HEK293 (cell line): ENCODE measurements at regions not wholly inside any gene's neighbourhood (a gene's known extent, or its start where the extent isn't known, plus 50 kb on each side); places are given as distances from the start of the nearest gene placed in this dataset.

Experiments used
- CTCF ChIA-PET: fragments of 350-600 bp; formaldehyde crosslinking; extraction: SDS; loops from one replicate; lab custom pipeline; 2021; ENCODE audit warnings: antibody characterized with exemption; lab: Yijun Ruan, JAX
- POLR2A ChIA-PET: fragments of 300-600 bp; formaldehyde crosslinking; extraction: SDS; loops from one replicate; lab custom pipeline; 2020; ENCODE audit warnings: antibody characterized with exemption, inconsistent platforms; lab: Yijun Ruan, JAX
- H3K27ac ChIP-seq: fragments of 200-500 bp; sonication (Bioruptor generic); 2 replicates; pipeline ENCODE4 v1.5.1; 2014; ENCODE audit warnings: low read depth, low read length, control low read depth, inconsistent platforms; ENCODE audit errors: extremely low read depth
- H3K36me3 ChIP-seq, 2 experiments: fragments of 200-500 bp in 1 of 2; sonication (Bioruptor generic) in 1 of 2; 1 replicate in 1 of 2; 2 replicates in 1 of 2; pipeline ENCODE4 v1.5.1; 2014 to 2017; ENCODE audit warnings: inconsistent platforms in 2 of 2, low read length in 2 of 2; ENCODE audit not compliant: control insufficient read depth in 2 of 2, insufficient read depth in 1 of 2
- H3K4me1 ChIP-seq: fragments of 200-500 bp; sonication (Bioruptor generic); 2 replicates; pipeline ENCODE4 v1.5.1; 2014; ENCODE audit warnings: mild to moderate bottlenecking, low read length, inconsistent platforms; ENCODE audit not compliant: control insufficient read depth, insufficient read depth
- H3K4me3 ChIP-seq: 2 replicates; pipeline ENCODE4 v1.5.1; 2011; ENCODE audit warnings: low read depth, mild to moderate bottlenecking, control low read depth, low read length, moderate library complexity
- H3K9me3 ChIP-seq: fragments of 200-500 bp; sonication (Bioruptor generic); 2 replicates; pipeline ENCODE4 v1.5.1; 2014; ENCODE audit warnings: low read depth, low read length, inconsistent platforms; ENCODE audit not compliant: control insufficient read depth, insufficient read depth
- FEZF1 ChIP-seq: fragments of 450-650 bp; formaldehyde crosslinking; IDR thresholded peaks from 2 replicates; pipeline ENCODE4 v1.5.1; 2016; ENCODE audit warnings: missing biosample characterization, missing genetic modification characterization
- GLIS1 ChIP-seq: fragments of 450-650 bp; formaldehyde crosslinking; IDR thresholded peaks from 2 replicates; pipeline ENCODE4 v1.5.1; 2016; ENCODE audit warnings: missing biosample characterization, missing genetic modification characterization
- PRDM1 ChIP-seq: fragments of 450-650 bp; formaldehyde crosslinking; IDR thresholded peaks from 2 replicates; pipeline ENCODE4; 2016; ENCODE audit warnings: missing biosample characterization, missing genetic modification characterization
- PRDM4 ChIP-seq: fragments of 450-650 bp; formaldehyde crosslinking; IDR thresholded peaks from 2 replicates; pipeline ENCODE4 v1.5.1; 2017; ENCODE audit warnings: missing biosample characterization, missing genetic modification characterization
- SCRT1 ChIP-seq: fragments of 450-650 bp; formaldehyde crosslinking; IDR thresholded peaks from 2 replicates; pipeline ENCODE4 v1.5.1; 2016; ENCODE audit warnings: missing biosample characterization, missing genetic modification characterization, borderline replicate concordance
- TCF7L2 ChIP-seq: IDR thresholded peaks from 2 replicates; pipeline ENCODE4 v1.6.1; 2011; ENCODE audit warnings: low read depth, mild to moderate bottlenecking, inconsistent platforms, low read length, moderate library complexity, borderline replicate concordance
- ZBTB20 ChIP-seq: fragments of 450-650 bp; formaldehyde crosslinking; IDR thresholded peaks from 2 replicates; pipeline ENCODE4 v1.5.1; 2016; ENCODE audit warnings: missing biosample characterization, missing genetic modification characterization
- ZBTB49 ChIP-seq: fragments of 450-650 bp; formaldehyde crosslinking; IDR thresholded peaks from 2 replicates; pipeline ENCODE4 v1.5.1; 2016; ENCODE audit warnings: missing biosample characterization, missing genetic modification characterization, low read depth
- ZNF19 ChIP-seq: fragments of 450-650 bp; formaldehyde crosslinking; IDR thresholded peaks from 2 replicates; pipeline ENCODE4; 2016; ENCODE audit warnings: missing biosample characterization, missing genetic modification characterization, low read depth
- ZNF211 ChIP-seq: fragments of 450-650 bp; formaldehyde crosslinking; IDR thresholded peaks from 2 replicates; pipeline ENCODE4 v1.5.1; 2016; ENCODE audit warnings: low read depth, missing biosample characterization, missing genetic modification characterization
- ZNF23 ChIP-seq: fragments of 450-650 bp; formaldehyde crosslinking; IDR thresholded peaks from 2 replicates; pipeline ENCODE4 v1.5.1; 2016; ENCODE audit warnings: missing biosample characterization, missing genetic modification characterization, borderline replicate concordance
- ZNF239 ChIP-seq: fragments of 450-650 bp; formaldehyde crosslinking; IDR thresholded peaks from 2 replicates; pipeline ENCODE4 v1.5.1; 2016; ENCODE audit warnings: missing biosample characterization, missing genetic modification characterization
- ZNF248 ChIP-seq: fragments of 450-650 bp; formaldehyde crosslinking; IDR thresholded peaks from 2 replicates; pipeline ENCODE4 v1.5.1; 2017; ENCODE audit warnings: missing biosample characterization, missing genetic modification characterization
- ZNF274 ChIP-seq, 2 experiments: fragments of 200-500 bp in 1 of 2; fragments of 450-650 bp in 1 of 2; sonication (Bioruptor generic) in 1 of 2; formaldehyde crosslinking in 1 of 2; IDR thresholded peaks; 2 replicates each; pipeline versions ENCODE4 v1.5.1 to v1.6.1; 2014 to 2016; ENCODE audit warnings: borderline replicate concordance in 1 of 2, inconsistent platforms in 1 of 2, low read length in 1 of 2, missing biosample characterization in 1 of 2, missing genetic modification characterization in 1 of 2
- ZNF280C ChIP-seq: fragments of 450-650 bp; formaldehyde crosslinking; IDR thresholded peaks from 2 replicates; pipeline ENCODE4 v1.5.1; 2016; ENCODE audit warnings: missing biosample characterization, missing genetic modification characterization
- ZNF350 ChIP-seq: fragments of 450-650 bp; formaldehyde crosslinking; IDR thresholded peaks from 2 replicates; pipeline ENCODE4 v1.5.0; 2017; ENCODE audit warnings: missing biosample characterization, mild to moderate bottlenecking, missing genetic modification characterization
- ZNF366 ChIP-seq: fragments of 450-650 bp; formaldehyde crosslinking; conservative IDR thresholded peaks from 2 replicates; pipeline ENCODE4 v1.5.1; 2016; ENCODE audit warnings: missing biosample characterization, missing genetic modification characterization
- ZNF449 ChIP-seq: fragments of 450-650 bp; formaldehyde crosslinking; IDR thresholded peaks from 2 replicates; pipeline ENCODE4 v1.5.1; 2017; ENCODE audit warnings: missing biosample characterization, mild to moderate bottlenecking, missing genetic modification characterization, moderate library complexity
- ZNF549 ChIP-seq: fragments of 450-650 bp; IDR thresholded peaks from 2 replicates; pipeline ENCODE4 v1.5.1; 2018; ENCODE audit warnings: missing biosample characterization, missing genetic modification characterization, mild to moderate bottlenecking, inconsistent platforms, moderate library complexity
- ZNF610 ChIP-seq: fragments of 450-650 bp; formaldehyde crosslinking; IDR thresholded peaks from 2 replicates; pipeline ENCODE4 v1.5.1; 2016; ENCODE audit warnings: missing biosample characterization, missing genetic modification characterization, borderline replicate concordance
- ZNF623 ChIP-seq: fragments of 450-650 bp; formaldehyde crosslinking; IDR thresholded peaks from 2 replicates; pipeline ENCODE4 v1.5.1; 2016; ENCODE audit warnings: missing biosample characterization, missing genetic modification characterization
- ZNF677 ChIP-seq: fragments of 450-650 bp; IDR thresholded peaks from 2 replicates; pipeline ENCODE4 v1.5.0; 2018; ENCODE audit warnings: missing biosample characterization, mild to moderate bottlenecking, missing genetic modification characterization, moderate library complexity
- ZNF76 ChIP-seq: fragments of 450-650 bp; formaldehyde crosslinking; IDR thresholded peaks from 2 replicates; pipeline ENCODE4; 2016; ENCODE audit warnings: low read depth, missing biosample characterization, missing genetic modification characterization, borderline replicate concordance
- ZNF830 ChIP-seq: fragments of 450-650 bp; IDR thresholded peaks from 2 replicates; pipeline ENCODE4 v1.5.0; 2018; ENCODE audit warnings: missing biosample characterization, missing genetic modification characterization, low read depth, mild to moderate bottlenecking, moderate library complexity

- TF ChIP-seq ZNF549 (no peak), ZNF23 (tag by site-specific recombination) (no peak), ZNF248 (tag by site-specific recombination) (no peak), ZNF623 (no peak), FEZF1 (no peak), PRDM1 (no peak), ZNF830 (tag by site-specific recombination) (no peak), ZNF677 (tag by site-specific recombination) (no peak), ZNF350 (tag by site-specific recombination) (no peak), ZNF19 (tag by site-specific recombination) (no peak), ZNF211 (no peak), ZBTB49 (tag by site-specific recombination) (no peak), ZNF274 (IDR thresholded peaks at IDR 0.05; ENCODE audit: low read length) (no peak), ZNF274 (tag by site-specific recombination; IDR thresholded peaks at IDR 0.05; ENCODE audit: borderline replicate concordance) (no peak), ZNF280C (no peak), ZNF366 (tag by site-specific recombination) (no peak), ZNF449 (tag by site-specific recombination) (no peak)
- TF ChIP-seq, all 188 proteins: peak for 0
- POLR2A ChIA-PET, result no interaction called here
- Histone ChIP-seq H3K27ac (no peak overlapping the region), H3K4me1 (no peaks in the 10 kb centered on the region), H3K4me3 (no peak overlapping the region), H3K36me3 (no peaks in the 10 kb centered on the region), H3K9me3 (no peaks in the 10 kb centered on the region)
- CTCF ChIA-PET, result no interaction called here
Observed at GRCh38 chr10:30793093-30793492, 163.5 kb upstream of the LYZL2 start.

- no peak for TF ChIP-seq TCF7L2
- TF ChIP-seq ZNF19 (tag by site-specific recombination), result no peak
- TF ChIP-seq GLIS1 (tag by site-specific recombination), result no peak
- no peak for TF ChIP-seq ZNF76 (tag by site-specific recombination)
- TF ChIP-seq PRDM4 (tag by site-specific recombination), result no peak
- no peak for TF ChIP-seq SCRT1
- no peak for TF ChIP-seq ZBTB20 (tag by site-specific recombination)
- TF ChIP-seq ZNF239 (tag by site-specific recombination), result no peak
- TF ChIP-seq ZNF610 (tag by site-specific recombination), result no peak
- TF ChIP-seq, all 188 proteins: peak for 0
- CTCF ChIA-PET, result interaction anchor here (0.7 kb wide), 1 partner anchor 329 kb away, joined by 3 read pairs; no protein-coding TSS in a partner anchor
- POLR2A ChIA-PET, result no interaction called here
- no peaks in the 10 kb centered on the region for H3K36me3 ChIP-seq
- no peaks in the 10 kb centered on the region for H3K9me3 ChIP-seq
- no peaks in the 10 kb centered on the region for H3K4me1 ChIP-seq
- no peak overlapping the region for H3K4me3 ChIP-seq
- H3K27ac ChIP-seq, result no peak overlapping the region
Observed at GRCh38 chr10:30792025-30792424, 162.5 kb upstream of the LYZL2 start.
